Ascending aorta (tissue), 2 donors: ENCODE measurements at regions not wholly inside any gene's neighbourhood (a gene's known extent, or its start where the extent isn't known, plus 50 kb on each side); places are given as distances from the start of the nearest gene placed in this dataset.

ENCODE experiments used
- DNase-seq, 2 donors: peaks; one replicate each; pipeline ENCODE4 v3.0.0-alpha.2; 2019; ENCODE audit warnings: low spot score in 2 of 2
- H3K27ac ChIP-seq, 2 donors: fragments of 200-600 bp; sonication (generic); one replicate each; pipeline ENCODE4 v1.5.1; 2016 to 2017; ENCODE audit warnings: mild to moderate bottlenecking in 1 of 2
- H3K27me3 ChIP-seq: fragments of 200-600 bp; sonication (generic); one replicate; pipeline ENCODE4 v1.5.1; 2017
- H3K36me3 ChIP-seq, 2 donors: fragments of 200-600 bp; sonication (generic); one replicate each; pipeline ENCODE4 v1.5.1; 2016
- H3K4me1 ChIP-seq, 2 donors: fragments of 200-600 bp; sonication (generic); one replicate each; pipeline ENCODE4 v1.5.1; 2016 to 2017; ENCODE audit warnings: mild to moderate bottlenecking in 1 of 2
- H3K4me3 ChIP-seq, 2 donors: fragments of 200-600 bp; sonication (generic); one replicate each; pipeline ENCODE4 v1.5.1; 2016 to 2017; ENCODE audit warnings: mild to moderate bottlenecking in 1 of 2
- H3K9me3 ChIP-seq, 2 donors: fragments of 200-600 bp; sonication (generic); one replicate each; pipeline ENCODE4 v1.5.1; 2016
- CTCF ChIP-seq, 3 experiments: fragments of 200-600 bp in 2 of 3; fragments of 450-650 bp in 1 of 3; sonication (generic) in 2 of 3; IDR thresholded peaks; one replicate each; pipeline ENCODE4 v1.5.1; 2016 to 2019; ENCODE audit warnings: antibody characterized with exemption in 3 of 3, mild to moderate bottlenecking in 1 of 3, moderate library complexity in 1 of 3
- intact Hi-C: fragments of 100-400 bp; cut with DNase I; formaldehyde crosslinking; loops from one replicate; pipeline ENCODE4 v1.15.1; 2023

DNA sequence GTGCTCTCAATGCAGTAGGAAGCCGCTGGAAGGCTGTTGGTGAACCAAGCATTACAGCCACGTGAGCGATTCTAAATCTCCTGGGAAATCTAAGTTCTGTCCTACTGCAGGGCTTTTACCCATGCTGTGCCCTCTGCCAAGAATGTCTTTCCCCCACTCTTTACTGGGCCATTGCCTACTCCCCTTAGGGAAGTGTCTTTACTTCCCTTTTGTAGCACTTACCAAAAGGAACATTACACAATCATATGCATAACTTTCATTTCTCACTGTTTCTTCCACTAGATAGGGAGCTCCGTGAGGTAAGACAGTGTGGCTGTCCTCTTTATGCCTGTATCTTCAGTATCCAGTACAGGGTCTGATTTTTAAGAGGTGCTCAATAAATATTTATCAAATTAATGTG is 241.7 kb upstream of the NR4A3 start:
- intact Hi-C loops: no loop called here
- no peak for DNase-seq
- Histone ChIP-seq H3K27me3 (no peaks in the 10 kb centered on the region), H3K9me3 (no peaks in the 10 kb centered on the region), H3K27ac (no peak overlapping the region), H3K4me1 (no peaks in the 10 kb centered on the region), H3K36me3 (no peaks in the 10 kb centered on the region), H3K4me3 (no peak overlapping the region)
- no peak for TF ChIP-seq CTCF (IDR thresholded peaks at IDR 0.05)

GRCh38 chr9:99582814-99583213 is 238.9 kb upstream of the NR4A3 start:
- no peak for DNase-seq
- no peak overlapping the region for H3K4me3 ChIP-seq
- no peak overlapping the region for H3K27ac ChIP-seq
- TF ChIP-seq CTCF (IDR thresholded peaks at IDR 0.05): no peak
- H3K27me3 ChIP-seq: no peaks in the 10 kb centered on the region
- intact Hi-C loops: no loop called here
- H3K36me3 ChIP-seq: no peaks in the 10 kb centered on the region
- H3K4me1 ChIP-seq: no peaks in the 10 kb centered on the region
- H3K9me3 ChIP-seq: no peaks in the 10 kb centered on the region

DNA sequence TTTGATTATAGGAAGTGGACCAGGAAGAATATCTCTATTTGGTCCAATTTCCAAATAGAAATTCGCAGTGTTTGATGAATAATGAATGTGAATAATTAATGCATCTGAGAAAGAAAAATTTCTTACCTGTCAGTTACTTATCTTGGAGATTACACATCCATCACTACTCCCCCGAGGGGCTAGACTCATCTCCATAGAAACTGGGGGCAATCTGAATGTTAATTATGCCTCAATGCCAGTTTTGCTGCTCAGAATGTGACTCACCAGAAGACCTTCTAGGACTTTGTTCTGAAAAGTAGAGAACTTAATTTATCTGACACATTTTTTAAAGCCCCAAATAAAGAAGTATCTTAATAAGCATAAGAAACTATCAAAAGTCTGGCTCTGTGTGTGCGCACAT is 233.4 kb upstream of the NR4A3 start:
- H3K27ac ChIP-seq: no peak overlapping the region
- no peaks in the 10 kb centered on the region for H3K27me3 ChIP-seq
- no peak overlapping the region for H3K4me3 ChIP-seq
- no peaks in the 10 kb centered on the region for H3K36me3 ChIP-seq
- TF ChIP-seq CTCF (IDR thresholded peaks at IDR 0.05): no peak
- H3K4me1 ChIP-seq: no peaks in the 10 kb centered on the region
- intact Hi-C loops: no loop called here
- no peaks in the 10 kb centered on the region for H3K9me3 ChIP-seq
- no peak for DNase-seq

DNA sequence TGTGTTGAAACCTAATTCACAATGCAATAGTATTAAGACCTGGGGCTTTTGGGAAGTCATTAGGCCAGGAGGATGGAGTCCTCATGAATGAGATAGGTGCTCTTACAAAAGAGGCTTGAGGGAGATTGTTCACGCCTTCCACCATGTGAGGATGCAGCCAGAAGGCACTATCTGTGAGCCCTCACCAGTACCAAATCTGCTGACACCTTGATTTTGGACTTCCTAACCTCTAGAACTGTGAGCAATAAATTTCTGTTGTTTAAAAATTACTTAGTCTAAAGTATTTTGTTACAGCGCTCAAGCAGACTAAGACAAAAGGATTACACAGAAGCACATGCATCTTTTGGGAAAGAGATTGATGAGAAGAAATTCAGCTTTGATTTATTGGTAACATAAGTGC is 232.9 kb upstream of the NR4A3 start:
- no peak overlapping the region for H3K27ac ChIP-seq
- no peaks in the 10 kb centered on the region for H3K4me1 ChIP-seq
- H3K4me3 ChIP-seq: no peak overlapping the region
- no peak for TF ChIP-seq CTCF (IDR thresholded peaks at IDR 0.05)
- no peaks in the 10 kb centered on the region for H3K9me3 ChIP-seq
- DNase-seq: no peak
- H3K27me3 ChIP-seq: no peaks in the 10 kb centered on the region
- intact Hi-C loops: no loop called here
- no peaks in the 10 kb centered on the region for H3K36me3 ChIP-seq

- Histone ChIP-seq H3K4me3 (no peak overlapping the region), H3K27ac (peak overlapping the region in 1 of 2 donors; percentile 22), H3K36me3 (no peaks in the 10 kb centered on the region), H3K27me3 (no peaks in the 10 kb centered on the region), H3K4me1 (no peaks in the 10 kb centered on the region), H3K9me3 (no peaks in the 10 kb centered on the region)
- DNase-seq: no peak
- TF ChIP-seq CTCF (IDR thresholded peaks at IDR 0.05): no peak
- intact Hi-C loops: no loop called here
Measured at GRCh38 chr9:99590410-99590809, 231.3 kb upstream of the NR4A3 start.

DNA sequence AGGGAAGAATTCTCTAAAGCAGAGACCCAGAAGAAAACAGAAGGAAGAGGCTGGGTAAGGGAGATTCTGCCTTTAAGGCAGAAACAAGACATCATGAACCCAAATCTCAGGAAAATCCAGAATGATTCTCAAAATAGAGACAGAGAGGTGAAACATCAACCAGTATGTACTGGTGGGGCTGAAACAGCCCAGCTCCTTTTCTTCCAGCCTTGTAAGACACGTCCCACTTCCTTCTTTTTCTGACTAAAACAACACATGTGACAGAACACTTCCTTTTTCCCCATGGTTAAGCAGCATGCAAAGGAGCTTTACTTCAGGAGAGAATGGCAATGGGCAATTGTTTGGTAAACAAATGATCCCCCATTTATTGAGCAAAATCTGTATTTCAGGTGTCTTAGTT is 230.8 kb upstream of the NR4A3 start:
- no peaks in the 10 kb centered on the region for H3K27me3 ChIP-seq
- no peaks in the 10 kb centered on the region for H3K36me3 ChIP-seq
- TF ChIP-seq CTCF (IDR thresholded peaks at IDR 0.05): no peak
- no peak for DNase-seq
- intact Hi-C loops: no loop called here
- peak overlapping the region in 1 of 2 donors; percentile 22 for H3K27ac ChIP-seq
- no peaks in the 10 kb centered on the region for H3K9me3 ChIP-seq
- H3K4me1 ChIP-seq: no peaks in the 10 kb centered on the region
- no peak overlapping the region for H3K4me3 ChIP-seq
